Lung (tissue), 11 donors: ENCODE measurements at regions not wholly inside any gene's neighbourhood (a gene's known extent, or its start where the extent isn't known, plus 50 kb on each side); places are given as distances from the start of the nearest gene placed in this dataset.

Experiments used
- ATAC-seq: fragments of 200-7000 bp; cut with Tn5 transposase; one replicate; pipeline ENCODE4 v1.9.1; 2020; ENCODE audit warnings: moderate number of reproducible peaks; ENCODE audit not compliant: insufficient read depth, low FRiP score
- DNase-seq, 3 donors: peaks; one replicate each; pipeline ENCODE4 v3.0.0-alpha.2; 2013 to 2017
- H3K27ac ChIP-seq, 2 donors: one replicate each; pipeline ENCODE4 v1.5.1; 2013; ENCODE audit warnings: mild to moderate bottlenecking in 2 of 2, moderate library complexity in 2 of 2, control low read depth in 1 of 2, inconsistent platforms in 1 of 2, low read depth in 1 of 2, low read length in 1 of 2
- H3K27me3 ChIP-seq, 3 donors: one replicate each; pipeline ENCODE4 v1.5.1; 2013; ENCODE audit warnings: low read length in 2 of 3; ENCODE audit not compliant: control insufficient read depth in 3 of 3, insufficient read depth in 3 of 3
- H3K36me3 ChIP-seq, 4 donors: one replicate each; pipeline ENCODE4 v1.5.1; 2013; ENCODE audit warnings: low read length in 4 of 4, mild to moderate bottlenecking in 1 of 4, moderate library complexity in 1 of 4; ENCODE audit not compliant: control insufficient read depth in 4 of 4, insufficient read depth in 4 of 4
- H3K4me1 ChIP-seq, 5 donors: one replicate each; pipeline ENCODE4 v1.5.1; 2013; ENCODE audit warnings: low read length in 5 of 5, mild to moderate bottlenecking in 2 of 5, moderate library complexity in 1 of 5; ENCODE audit not compliant: control insufficient read depth in 5 of 5, insufficient read depth in 5 of 5
- H3K4me3 ChIP-seq: one replicate; pipeline ENCODE4 v1.5.1; 2013; ENCODE audit warnings: mild to moderate bottlenecking, control low read depth, moderate library complexity
- H3K9ac ChIP-seq, 2 donors: one replicate each; pipeline ENCODE4 v1.5.1; 2013; ENCODE audit warnings: low read length in 2 of 2, control low read depth in 1 of 2; ENCODE audit not compliant: insufficient read depth in 1 of 2
- H3K9me3 ChIP-seq, 4 donors: one replicate each; pipeline ENCODE4 v1.5.1; 2013; ENCODE audit warnings: low read length in 3 of 4, mild to moderate bottlenecking in 1 of 4, moderate library complexity in 1 of 4; ENCODE audit not compliant: control insufficient read depth in 4 of 4, insufficient read depth in 3 of 4
- WGBS, 2 donors: extraction: QIAGEN DNeasy Blood & Tissue Kit; methylation state at CpG; one replicate each; pipeline ENCODE4 v1.1.7; 2013; 5-methylcytosine and 5-hydroxymethylcytosine counted together
- TF ChIP-seq, protein P1 (sequence below): IDR thresholded peaks from 2 replicates; pipeline ENCODE4 v1.5.1; 2012; ENCODE audit warnings: mild to moderate bottlenecking; ENCODE audit errors: control extremely low read depth, extremely low read depth
- donor health status: control.
- donor health status: control.
- donor health status: Bipolar disorder and iron deficiency.
- donor health status: healthy.
- donor health status: DM: yes; HTN: yes; CAD: no.

DNA sequence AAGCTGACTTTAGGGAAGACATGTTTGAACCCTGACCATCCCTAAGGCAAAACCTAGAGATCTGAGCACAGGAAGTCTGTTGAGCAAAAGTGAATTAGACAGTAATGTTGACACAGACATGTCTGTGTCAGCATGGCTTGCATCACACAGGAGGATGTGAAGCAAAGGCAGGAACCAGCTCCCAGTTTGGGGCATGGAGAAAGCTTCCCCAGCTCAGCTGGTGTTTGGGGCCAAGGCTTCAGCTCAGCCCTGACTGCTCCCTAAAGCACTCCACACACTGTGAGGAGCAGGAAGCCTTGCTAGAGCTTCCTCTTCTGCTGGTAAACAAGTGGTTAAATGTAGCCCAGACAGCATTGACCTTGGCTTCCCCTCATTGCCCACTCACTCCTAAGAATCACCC lies 153.8 kb upstream of the UBL3 start:
- no peak for ATAC-seq
- TF ChIP-seq, protein P1, sequence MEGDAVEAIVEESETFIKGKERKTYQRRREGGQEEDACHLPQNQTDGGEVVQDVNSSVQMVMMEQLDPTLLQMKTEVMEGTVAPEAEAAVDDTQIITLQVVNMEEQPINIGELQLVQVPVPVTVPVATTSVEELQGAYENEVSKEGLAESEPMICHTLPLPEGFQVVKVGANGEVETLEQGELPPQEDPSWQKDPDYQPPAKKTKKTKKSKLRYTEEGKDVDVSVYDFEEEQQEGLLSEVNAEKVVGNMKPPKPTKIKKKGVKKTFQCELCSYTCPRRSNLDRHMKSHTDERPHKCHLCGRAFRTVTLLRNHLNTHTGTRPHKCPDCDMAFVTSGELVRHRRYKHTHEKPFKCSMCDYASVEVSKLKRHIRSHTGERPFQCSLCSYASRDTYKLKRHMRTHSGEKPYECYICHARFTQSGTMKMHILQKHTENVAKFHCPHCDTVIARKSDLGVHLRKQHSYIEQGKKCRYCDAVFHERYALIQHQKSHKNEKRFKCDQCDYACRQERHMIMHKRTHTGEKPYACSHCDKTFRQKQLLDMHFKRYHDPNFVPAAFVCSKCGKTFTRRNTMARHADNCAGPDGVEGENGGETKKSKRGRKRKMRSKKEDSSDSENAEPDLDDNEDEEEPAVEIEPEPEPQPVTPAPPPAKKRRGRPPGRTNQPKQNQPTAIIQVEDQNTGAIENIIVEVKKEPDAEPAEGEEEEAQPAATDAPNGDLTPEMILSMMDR, result no peak
- no peak for DNase-seq
- Histone ChIP-seq H3K9me3 (no peaks in the 10 kb centered on the region), H3K4me3 (no peak overlapping the region), H3K27ac (no peak overlapping the region), H3K27me3 (no peaks in the 10 kb centered on the region), H3K9ac (no peak overlapping the region), H3K4me1 (no peaks in the 10 kb centered on the region), H3K36me3 (no peaks in the 10 kb centered on the region)

- H3K4me3 ChIP-seq, result no peak overlapping the region
- TF ChIP-seq, protein P1, result no peak
Observed at GRCh38 chr13:30002577-30002976, 152.2 kb upstream of the UBL3 start.

DNA sequence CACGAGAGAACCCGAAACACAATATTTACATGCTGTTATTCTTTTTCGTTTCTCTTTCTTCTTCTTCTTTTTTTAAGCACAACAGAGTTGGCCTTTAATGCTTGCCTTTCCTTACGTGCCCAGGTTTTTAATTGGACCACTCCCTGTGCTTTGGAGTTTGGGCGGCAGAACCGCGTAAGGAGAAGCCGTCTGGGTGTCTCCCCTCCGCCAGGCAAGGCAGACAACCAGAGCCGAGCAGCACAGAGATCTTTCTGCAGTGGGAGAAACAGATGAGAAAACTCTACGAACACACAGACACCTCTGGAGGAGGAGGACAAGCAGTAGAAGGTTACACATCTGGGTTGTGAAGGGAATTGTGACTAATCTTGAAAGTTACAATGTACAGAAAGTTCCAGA lies 150.0 kb upstream of the UBL3 start:
- no peaks in the 10 kb centered on the region for H3K27me3 ChIP-seq
- TF ChIP-seq, protein P1, result no peak
- H3K36me3 ChIP-seq, result no peaks in the 10 kb centered on the region
- H3K9me3 ChIP-seq, result no peaks in the 10 kb centered on the region
- H3K4me1 ChIP-seq, result no peaks in the 10 kb centered on the region
- H3K27ac ChIP-seq, result no peak overlapping the region
- no peak overlapping the region for H3K4me3 ChIP-seq
- DNase-seq, result no peak
- WGBS, 2 donors, result 87 to 93% methylated on average over 11 of the region's 11 CpGs
- H3K9ac ChIP-seq, result no peak overlapping the region
- ATAC-seq, result no peak

More at GRCh38 chr13:30002577-30002976, 152.2 kb upstream of the UBL3 start:
- Histone ChIP-seq H3K36me3 (no peaks in the 10 kb centered on the region), H3K9me3 (no peaks in the 10 kb centered on the region), H3K4me1 (no peaks in the 10 kb centered on the region), H3K9ac (no peak overlapping the region), H3K27me3 (no peaks in the 10 kb centered on the region), H3K27ac (no peak overlapping the region)
- no peak for DNase-seq
- WGBS, 2 donors, result 31 to 54% methylated on average over 1 of the region's 1 CpG
- no peak for ATAC-seq
